Neural progenitor cell (in vitro differentiated cells): ENCODE measurements at regions not wholly inside any gene's neighbourhood (a gene's known extent, or its start where the extent isn't known, plus 50 kb on each side); places are given as distances from the start of the nearest gene placed in this dataset.

Experiments
- DNase-seq: peaks from one replicate; pipeline ENCODE4 v3.0.0-alpha.2; 2016; ENCODE audit warnings: low spot score
- H2AFZ ChIP-seq: fragments of 200-600 bp; sonication (generic); replicated peaks from 2 replicates; pipeline ENCODE4 v1.6.1; 2016; ENCODE audit warnings: antibody characterized with exemption
- H3F3A ChIP-seq: fragments of 200-600 bp; sonication (generic); 2 replicates; pipeline ENCODE4 v1.6.1; 2016; ENCODE audit warnings: antibody characterized with exemption, low read depth
- H3K27ac ChIP-seq: fragments of 200-600 bp; sonication (generic); 2 replicates; pipeline ENCODE4 v1.5.1; 2016; ENCODE audit warnings: mild to moderate bottlenecking
- H3K27me3 ChIP-seq: fragments of 200-600 bp; sonication (generic); 2 replicates; pipeline ENCODE4 v1.6.1; 2016; ENCODE audit warnings: mild to moderate bottlenecking, moderate library complexity
- H3K36me3 ChIP-seq: fragments of 200-600 bp; sonication (generic); 2 replicates; pipeline ENCODE4 v1.5.1; 2016
- H3K4me1 ChIP-seq: fragments of 200-600 bp; sonication (generic); 2 replicates; pipeline ENCODE4 v1.6.1; 2016; ENCODE audit warnings: mixed run types
- H3K4me2 ChIP-seq: fragments of 200-600 bp; sonication (generic); 2 replicates; pipeline ENCODE4 v1.6.1; 2016
- H3K4me3 ChIP-seq: fragments of 200-600 bp; sonication (generic); 2 replicates; pipeline ENCODE4 v1.5.1; 2016
- H3K79me2 ChIP-seq: fragments of 200-600 bp; sonication (generic); 2 replicates; pipeline ENCODE4 v1.6.1; 2016; ENCODE audit warnings: low read depth
- H3K9ac ChIP-seq: fragments of 200-600 bp; sonication (generic); 2 replicates; pipeline ENCODE4 v1.6.1; 2016
- H3K9me3 ChIP-seq: fragments of 200-600 bp; sonication (generic); 2 replicates; pipeline ENCODE4 v1.5.1; 2016; ENCODE audit warnings: low read depth
- H4K20me1 ChIP-seq: fragments of 200-600 bp; sonication (generic); 2 replicates; pipeline ENCODE4 v1.6.1; 2016; ENCODE audit warnings: low read depth
- H3K27ac Mint-ChIP-seq: 3 replicates; pipeline ENCODE4 v1.8.0; 2021; ENCODE audit warnings: mixed read lengths
- H3K27me3 Mint-ChIP-seq: 2 replicates; pipeline ENCODE4 v1.8.0; 2022; ENCODE audit warnings: low read depth, mild to moderate bottlenecking, inconsistent platforms, moderate library complexity, mixed read lengths; ENCODE audit not compliant: insufficient read depth
- H3K36me3 Mint-ChIP-seq: 3 replicates; pipeline ENCODE4 v1.8.0; 2021; ENCODE audit warnings: mixed read lengths
- H3K4me1 Mint-ChIP-seq: 3 replicates; pipeline ENCODE4 v1.8.0; 2021; ENCODE audit warnings: mixed read lengths
- H3K4me3 Mint-ChIP-seq: 3 replicates; pipeline ENCODE4 v1.8.0; 2021; ENCODE audit warnings: mild to moderate bottlenecking, moderate library complexity, mixed read lengths
- H3K9me3 Mint-ChIP-seq: 3 replicates; pipeline ENCODE4 v1.8.0; 2020; ENCODE audit warnings: mixed read lengths
- EZH2 ChIP-seq: fragments of 200-600 bp; sonication (generic); IDR thresholded peaks from 2 replicates; pipeline ENCODE4 v1.6.1; 2017; ENCODE audit warnings: antibody characterized with exemption, mild to moderate bottlenecking, moderate library complexity
- EZH2phosphoT487 ChIP-seq: fragments of 200-600 bp; sonication (generic); IDR thresholded peaks from 2 replicates; pipeline ENCODE4 v1.6.1; 2017; ENCODE audit warnings: antibody characterized with exemption
- TF ChIP-seq, protein P1 (sequence below): fragments of 200-600 bp; sonication (generic); IDR thresholded peaks from 2 replicates; pipeline ENCODE4 v1.5.1; 2017; ENCODE audit warnings: antibody characterized with exemption, mild to moderate bottlenecking

DNA sequence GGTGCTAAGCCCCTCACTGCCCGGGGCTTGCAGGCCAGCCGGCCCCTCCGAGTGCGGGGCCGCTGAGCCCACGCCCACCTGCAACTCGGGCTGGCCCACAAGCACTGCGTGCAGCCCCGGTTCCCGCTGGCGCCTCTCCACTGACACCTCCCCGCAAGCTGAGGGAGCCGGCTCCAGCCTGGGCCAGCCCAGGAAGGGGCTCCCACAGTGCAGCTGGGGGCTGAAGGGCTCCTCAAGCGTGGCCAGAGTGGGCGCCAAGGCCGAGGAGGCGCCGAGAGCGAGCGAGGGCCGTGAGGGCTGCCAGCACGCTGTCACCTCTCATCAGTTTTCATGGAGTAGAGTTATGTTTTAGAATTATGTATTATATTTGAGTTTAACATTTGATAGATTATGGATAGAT lies 176.5 kb upstream of the FAM78B start:
- Histone ChIP-seq H3F3A (no peaks in the 10 kb centered on the region), H3K9me3 (no peaks in the 10 kb centered on the region), H3K79me2 (no peaks in the 10 kb centered on the region), H3K36me3 (no peaks in the 10 kb centered on the region), H2AFZ (no peak overlapping the region), H3K4me1 (no peaks in the 10 kb centered on the region), H3K27me3 (no peaks in the 10 kb centered on the region), H3K4me2 (no peak overlapping the region), H3K9ac (no peak overlapping the region), H3K27ac (no peak overlapping the region), H3K4me3 (no peak overlapping the region), H4K20me1 (no peaks in the 10 kb centered on the region)
- Mint-ChIP-seq H3K27ac (no peak overlapping the region), H3K27me3 (peaks cover 5% of the 10 kb centered on the region), H3K9me3 (no peaks in the 10 kb centered on the region), H3K4me3 (no peak overlapping the region), H3K36me3 (no peaks in the 10 kb centered on the region), H3K4me1 (no peaks in the 10 kb centered on the region)
- no peak for DNase-seq
- TF ChIP-seq, protein P1, sequence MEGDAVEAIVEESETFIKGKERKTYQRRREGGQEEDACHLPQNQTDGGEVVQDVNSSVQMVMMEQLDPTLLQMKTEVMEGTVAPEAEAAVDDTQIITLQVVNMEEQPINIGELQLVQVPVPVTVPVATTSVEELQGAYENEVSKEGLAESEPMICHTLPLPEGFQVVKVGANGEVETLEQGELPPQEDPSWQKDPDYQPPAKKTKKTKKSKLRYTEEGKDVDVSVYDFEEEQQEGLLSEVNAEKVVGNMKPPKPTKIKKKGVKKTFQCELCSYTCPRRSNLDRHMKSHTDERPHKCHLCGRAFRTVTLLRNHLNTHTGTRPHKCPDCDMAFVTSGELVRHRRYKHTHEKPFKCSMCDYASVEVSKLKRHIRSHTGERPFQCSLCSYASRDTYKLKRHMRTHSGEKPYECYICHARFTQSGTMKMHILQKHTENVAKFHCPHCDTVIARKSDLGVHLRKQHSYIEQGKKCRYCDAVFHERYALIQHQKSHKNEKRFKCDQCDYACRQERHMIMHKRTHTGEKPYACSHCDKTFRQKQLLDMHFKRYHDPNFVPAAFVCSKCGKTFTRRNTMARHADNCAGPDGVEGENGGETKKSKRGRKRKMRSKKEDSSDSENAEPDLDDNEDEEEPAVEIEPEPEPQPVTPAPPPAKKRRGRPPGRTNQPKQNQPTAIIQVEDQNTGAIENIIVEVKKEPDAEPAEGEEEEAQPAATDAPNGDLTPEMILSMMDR, result no peak
- TF ChIP-seq EZH2 (no peak), EZH2phosphoT487 (no peak)

DNA sequence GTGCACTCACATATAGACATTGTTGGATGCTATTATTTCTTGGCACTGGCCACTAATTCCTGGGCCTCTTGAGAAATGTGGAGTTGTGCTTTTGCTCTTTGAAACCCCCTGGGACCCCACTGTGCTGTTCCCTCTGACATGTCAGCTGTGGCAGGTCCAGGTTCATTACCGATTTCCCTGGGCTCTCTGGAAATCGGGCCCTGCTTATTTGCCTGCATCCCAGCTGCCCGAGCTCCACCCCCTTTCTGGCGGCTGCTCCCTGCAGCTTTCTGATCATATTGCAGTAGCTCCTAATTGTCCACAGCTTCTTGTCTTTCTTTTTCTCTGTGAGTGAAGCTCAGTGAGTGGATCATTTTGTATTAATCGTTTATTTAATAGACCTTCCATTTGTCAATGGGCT lies 183.7 kb upstream of the FAM78B start:
- H3K4me2 ChIP-seq, result no peak overlapping the region
- H3K27ac ChIP-seq, result no peak overlapping the region
- H3K9me3 ChIP-seq, result no peaks in the 10 kb centered on the region
- Mint-ChIP-seq H3K4me3 (no peak overlapping the region), H3K36me3 (no peaks in the 10 kb centered on the region), H3K27ac (no peak overlapping the region), H3K9me3 (no peaks in the 10 kb centered on the region), H3K27me3 (peaks cover 3% of the 10 kb centered on the region), H3K4me1 (peaks cover 9% of the 10 kb centered on the region)
- no peak overlapping the region for H3K9ac ChIP-seq
- no peak overlapping the region for H3K4me3 ChIP-seq
- H4K20me1 ChIP-seq, result no peaks in the 10 kb centered on the region
- no peak overlapping the region for H2AFZ ChIP-seq
- H3K4me1 ChIP-seq, result no peaks in the 10 kb centered on the region
- DNase-seq, result no peak
- TF ChIP-seq EZH2 (no peak), EZH2phosphoT487 (no peak)
- TF ChIP-seq, protein P1, result no peak
- H3K36me3 ChIP-seq, result no peaks in the 10 kb centered on the region
- no peaks in the 10 kb centered on the region for H3F3A ChIP-seq
- H3K27me3 ChIP-seq, result no peaks in the 10 kb centered on the region
- H3K79me2 ChIP-seq, result no peaks in the 10 kb centered on the region

DNA sequence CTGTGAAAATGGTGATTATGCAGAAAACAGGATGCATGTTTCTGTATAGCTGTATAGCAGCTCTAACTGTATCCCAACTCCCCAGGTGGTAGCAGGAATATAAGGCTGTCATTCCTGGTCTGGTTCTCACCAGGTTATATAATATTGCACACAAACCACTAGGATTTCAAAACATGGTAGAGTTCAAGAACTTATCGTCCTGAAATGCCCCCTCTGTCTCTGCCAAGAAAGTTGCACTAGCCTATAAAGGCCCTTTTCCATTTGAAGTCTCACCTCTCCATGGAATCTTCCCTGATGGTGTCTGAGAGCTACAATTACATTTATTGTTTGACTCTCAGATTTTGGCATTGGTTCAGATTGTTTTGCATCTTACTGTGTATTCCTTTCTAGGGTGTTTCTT lies 184.9 kb upstream of the FAM78B start:
- Histone ChIP-seq H3K4me3 (no peak overlapping the region), H3K9ac (no peak overlapping the region), H3K4me2 (no peak overlapping the region), H4K20me1 (no peaks in the 10 kb centered on the region), H3K36me3 (no peaks in the 10 kb centered on the region), H3K9me3 (no peaks in the 10 kb centered on the region), H3K4me1 (no peaks in the 10 kb centered on the region), H3K27me3 (no peaks in the 10 kb centered on the region), H3F3A (no peaks in the 10 kb centered on the region), H2AFZ (no peak overlapping the region), H3K27ac (no peak overlapping the region), H3K79me2 (no peaks in the 10 kb centered on the region)
- TF ChIP-seq EZH2 (no peak), EZH2phosphoT487 (no peak)
- TF ChIP-seq, protein P1, result no peak
- Mint-ChIP-seq H3K36me3 (no peaks in the 10 kb centered on the region), H3K4me1 (peaks cover 9% of the 10 kb centered on the region), H3K27ac (no peak overlapping the region), H3K27me3 (no peaks in the 10 kb centered on the region), H3K4me3 (no peak overlapping the region), H3K9me3 (no peaks in the 10 kb centered on the region)
- no peak for DNase-seq

DNA sequence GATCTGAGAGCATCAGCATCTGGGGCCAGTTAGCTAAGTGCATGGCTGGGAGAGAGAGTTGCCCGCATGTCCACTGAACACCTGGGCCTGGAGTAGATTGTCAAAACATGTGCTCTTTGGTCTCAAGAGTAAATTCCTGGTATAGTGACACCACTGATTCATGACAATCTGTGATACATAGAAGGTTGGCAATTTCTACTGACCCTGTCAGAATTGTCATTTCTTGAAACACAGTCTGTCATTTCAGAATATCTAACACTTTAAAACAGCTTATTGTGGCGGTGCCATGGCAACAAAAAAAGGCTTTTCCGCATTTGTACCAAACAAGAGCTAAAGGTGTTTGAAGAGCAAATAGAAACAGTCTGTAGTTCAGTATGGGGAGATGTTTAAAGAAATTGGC lies 186.4 kb upstream of the FAM78B start:
- Histone ChIP-seq H3F3A (no peaks in the 10 kb centered on the region), H3K4me1 (no peaks in the 10 kb centered on the region), H3K27ac (no peak overlapping the region), H3K27me3 (no peaks in the 10 kb centered on the region), H3K9me3 (no peaks in the 10 kb centered on the region), H3K79me2 (no peaks in the 10 kb centered on the region), H2AFZ (no peak overlapping the region), H4K20me1 (no peaks in the 10 kb centered on the region), H3K36me3 (no peaks in the 10 kb centered on the region), H3K9ac (no peak overlapping the region), H3K4me2 (no peak overlapping the region), H3K4me3 (no peak overlapping the region)
- Mint-ChIP-seq H3K36me3 (no peaks in the 10 kb centered on the region), H3K9me3 (no peaks in the 10 kb centered on the region), H3K4me1 (peaks cover 9% of the 10 kb centered on the region), H3K27me3 (no peaks in the 10 kb centered on the region), H3K27ac (no peak overlapping the region), H3K4me3 (no peak overlapping the region)
- no peak for DNase-seq
- TF ChIP-seq EZH2, result no peak
- TF ChIP-seq, protein P1, result no peak
- TF ChIP-seq EZH2phosphoT487, result no peak
